Gastrocnemius medialis (tissue), 4 donors: ENCODE measurements at regions not wholly inside any gene's neighbourhood (a gene's known extent, or its start where the extent isn't known, plus 50 kb on each side); places are given as distances from the start of the nearest gene placed in this dataset.

ENCODE experiments used
- CTCF ChIP-seq, 5 experiments: fragments of 450-650 bp in 3 of 5; fragments of 200-600 bp in 2 of 5; sonication (generic) in 2 of 5; IDR thresholded peaks in 4 of 5; conservative IDR thresholded peaks in 1 of 5; 1 replicate in 4 of 5; 2 replicates in 1 of 5; pipeline ENCODE4 v1.5.1; 2016 to 2019; ENCODE audit warnings: antibody characterized with exemption in 5 of 5, mild to moderate bottlenecking in 3 of 5, moderate library complexity in 3 of 5
- POLR2A ChIP-seq, 2 donors: fragments of 450-650 bp; IDR thresholded peaks; one replicate each; pipeline ENCODE4 v1.6.1; 2017; ENCODE audit warnings: antibody characterized with exemption in 2 of 2, mild to moderate bottlenecking in 2 of 2, moderate library complexity in 2 of 2

- no peak for TF ChIP-seq CTCF (IDR thresholded peaks at IDR 0.05 in 4 of 5, conservative IDR thresholded peaks at IDR 0.05 in 1 of 5)
- TF ChIP-seq POLR2A (IDR thresholded peaks at IDR 0.05): no peak
Measured at GRCh38 chr13:75960538-75960994, 324.4 kb downstream of the LMO7 start.
